ENCODE measurements at regions not wholly inside any gene's neighbourhood (a gene's known extent, or its start where the extent isn't known, plus 50 kb on each side); places are given as distances from the start of the nearest gene placed in this dataset.

DNA sequence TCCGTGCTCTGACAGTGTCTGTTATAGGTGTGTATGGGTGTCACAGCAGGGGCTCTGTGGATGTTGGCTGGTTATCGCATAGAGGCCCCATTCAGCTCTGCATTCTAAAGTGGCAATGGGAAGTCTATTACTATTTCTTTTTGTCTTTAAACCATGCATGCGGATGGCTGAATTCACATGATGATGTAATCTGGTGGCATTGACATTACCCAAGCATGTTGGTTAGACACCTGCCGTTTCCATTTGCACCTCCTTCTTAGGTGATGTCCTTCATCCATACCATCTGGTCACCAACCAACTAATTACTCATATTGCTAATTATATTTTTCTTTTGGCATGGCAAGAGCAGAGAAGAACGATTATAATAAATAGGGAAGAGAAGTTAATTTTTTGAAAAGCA, 270.8 kb upstream of the RGS6 start:
- H3K27ac ChIP-seq (ENCODE audit: low read depth, low read length, poor library complexity, severe bottlenecking) = no peak overlapping the region
- no peaks in the 10 kb centered on the region for H3K27me3 ChIP-seq (ENCODE audit: insufficient read depth, low read length)
- H3K9me3 ChIP-seq (ENCODE audit: low read length) = no peaks in the 10 kb centered on the region
- no peak overlapping the region for H3K4me2 ChIP-seq (ENCODE audit: low read length)
- no peak overlapping the region for H2AFZ ChIP-seq (ENCODE audit: low read length)
- H3F3A ChIP-seq (ENCODE audit: insufficient read depth, low read length) = no peaks in the 10 kb centered on the region; the same call in 1 of the 2 replicates
- H3K4me1 ChIP-seq (ENCODE audit: insufficient read depth, low read length, severe bottlenecking) = no peaks in the 10 kb centered on the region
- H4K20me1 ChIP-seq (ENCODE audit: insufficient read depth, low read length) = no peaks in the 10 kb centered on the region
- H3K36me3 ChIP-seq (ENCODE audit: insufficient read depth, low read length) = no peaks in the 10 kb centered on the region
- no peaks in the 10 kb centered on the region for H3K79me2 ChIP-seq (ENCODE audit: insufficient read depth, low read length)
- H3K9me2 ChIP-seq (ENCODE audit: low read depth, low read length) = no peaks in the 10 kb centered on the region
- no peak for TF ChIP-seq EZH2 (IDR thresholded peaks at IDR 0.05; ENCODE audit: borderline replicate concordance, low read length)
- TF ChIP-seq, protein P1, sequence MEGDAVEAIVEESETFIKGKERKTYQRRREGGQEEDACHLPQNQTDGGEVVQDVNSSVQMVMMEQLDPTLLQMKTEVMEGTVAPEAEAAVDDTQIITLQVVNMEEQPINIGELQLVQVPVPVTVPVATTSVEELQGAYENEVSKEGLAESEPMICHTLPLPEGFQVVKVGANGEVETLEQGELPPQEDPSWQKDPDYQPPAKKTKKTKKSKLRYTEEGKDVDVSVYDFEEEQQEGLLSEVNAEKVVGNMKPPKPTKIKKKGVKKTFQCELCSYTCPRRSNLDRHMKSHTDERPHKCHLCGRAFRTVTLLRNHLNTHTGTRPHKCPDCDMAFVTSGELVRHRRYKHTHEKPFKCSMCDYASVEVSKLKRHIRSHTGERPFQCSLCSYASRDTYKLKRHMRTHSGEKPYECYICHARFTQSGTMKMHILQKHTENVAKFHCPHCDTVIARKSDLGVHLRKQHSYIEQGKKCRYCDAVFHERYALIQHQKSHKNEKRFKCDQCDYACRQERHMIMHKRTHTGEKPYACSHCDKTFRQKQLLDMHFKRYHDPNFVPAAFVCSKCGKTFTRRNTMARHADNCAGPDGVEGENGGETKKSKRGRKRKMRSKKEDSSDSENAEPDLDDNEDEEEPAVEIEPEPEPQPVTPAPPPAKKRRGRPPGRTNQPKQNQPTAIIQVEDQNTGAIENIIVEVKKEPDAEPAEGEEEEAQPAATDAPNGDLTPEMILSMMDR (IDR thresholded peaks at IDR 0.05; ENCODE audit: low read length) = no peak
- H3K4me3 ChIP-seq (ENCODE audit: low read depth, low read length, poor library complexity, severe bottlenecking) = no peak overlapping the region
- H3K9ac ChIP-seq (ENCODE audit: low read length) = no peak overlapping the region

DNA sequence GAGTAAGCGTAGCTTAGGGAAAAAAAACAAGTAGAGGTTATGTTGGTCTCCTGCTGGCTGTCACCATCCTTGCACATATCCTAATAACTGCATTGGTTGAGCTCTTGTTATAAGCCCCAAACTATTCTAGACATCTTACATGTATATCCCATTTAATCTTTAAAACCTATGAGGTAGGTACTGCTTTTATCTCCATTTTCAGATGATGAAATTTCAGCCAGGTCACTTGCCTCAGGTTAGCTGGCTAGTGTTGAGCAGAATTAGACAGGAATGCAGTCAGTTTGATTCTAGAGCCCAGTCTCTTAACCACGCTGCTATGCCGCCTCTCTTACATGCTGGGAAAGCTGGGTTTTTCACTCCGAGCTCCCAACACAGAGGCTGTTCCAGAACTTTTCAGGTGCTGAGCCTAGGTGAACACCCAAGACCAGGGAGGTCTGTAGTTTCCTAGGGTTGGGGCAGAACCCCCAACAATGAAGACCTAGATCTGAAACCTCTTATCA, 269.9 kb upstream of the RGS6 start:
- Histone ChIP-seq H3K4me2 (ENCODE audit: low read length) (no peak overlapping the region), H3K9me2 (ENCODE audit: low read depth, low read length) (no peaks in the 10 kb centered on the region), H3F3A (ENCODE audit: insufficient read depth, low read length) (no peaks in the 10 kb centered on the region; the same call in 1 of the 2 replicates), H4K20me1 (ENCODE audit: insufficient read depth, low read length) (no peaks in the 10 kb centered on the region), H3K79me2 (ENCODE audit: insufficient read depth, low read length) (no peaks in the 10 kb centered on the region), H3K9ac (ENCODE audit: low read length) (no peak overlapping the region), H2AFZ (ENCODE audit: low read length) (no peak overlapping the region), H3K4me3 (ENCODE audit: low read depth, low read length, poor library complexity, severe bottlenecking) (no peak overlapping the region), H3K9me3 (ENCODE audit: low read length) (no peaks in the 10 kb centered on the region), H3K4me1 (ENCODE audit: insufficient read depth, low read length, severe bottlenecking) (no peaks in the 10 kb centered on the region), H3K36me3 (ENCODE audit: insufficient read depth, low read length) (no peaks in the 10 kb centered on the region), H3K27me3 (ENCODE audit: insufficient read depth, low read length) (no peaks in the 10 kb centered on the region), H3K27ac (ENCODE audit: low read depth, low read length, poor library complexity, severe bottlenecking) (no peak overlapping the region)
- no peak for TF ChIP-seq EZH2 (IDR thresholded peaks at IDR 0.05; ENCODE audit: borderline replicate concordance, low read length)
- TF ChIP-seq, protein P1 (IDR thresholded peaks at IDR 0.05; ENCODE audit: low read length) = no peak

DNA sequence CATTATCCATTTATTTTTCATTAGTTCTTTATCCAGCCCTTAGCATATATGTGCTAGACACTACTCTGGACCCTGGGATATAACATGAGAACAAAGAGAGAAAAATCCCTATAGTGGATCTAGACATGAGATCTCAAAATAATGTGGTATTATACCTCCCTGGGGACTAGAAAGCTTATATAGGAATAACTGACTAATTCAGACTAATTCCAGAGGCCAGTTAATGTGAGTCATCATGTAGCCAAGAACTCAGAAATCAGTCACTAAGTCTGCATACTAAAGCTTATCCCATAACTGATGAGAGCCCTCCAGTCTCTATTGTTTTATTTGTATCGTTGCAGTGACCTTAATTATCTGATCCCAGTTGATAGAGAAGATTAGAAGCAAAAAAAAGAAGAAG, 267.1 kb upstream of the RGS6 start:
- H3K79me2 ChIP-seq (ENCODE audit: insufficient read depth, low read length) = no peaks in the 10 kb centered on the region
- H2AFZ ChIP-seq (ENCODE audit: low read length) = no peak overlapping the region
- no peaks in the 10 kb centered on the region for H4K20me1 ChIP-seq (ENCODE audit: insufficient read depth, low read length)
- H3K4me1 ChIP-seq (ENCODE audit: insufficient read depth, low read length, severe bottlenecking) = no peaks in the 10 kb centered on the region
- no peaks in the 10 kb centered on the region; the same call in 1 of the 2 replicates for H3F3A ChIP-seq (ENCODE audit: insufficient read depth, low read length)
- H3K4me3 ChIP-seq (ENCODE audit: low read depth, low read length, poor library complexity, severe bottlenecking) = no peak overlapping the region
- no peaks in the 10 kb centered on the region for H3K9me2 ChIP-seq (ENCODE audit: low read depth, low read length)
- H3K36me3 ChIP-seq (ENCODE audit: insufficient read depth, low read length) = no peaks in the 10 kb centered on the region
- H3K27me3 ChIP-seq (ENCODE audit: insufficient read depth, low read length) = no peaks in the 10 kb centered on the region
- no peaks in the 10 kb centered on the region for H3K9me3 ChIP-seq (ENCODE audit: low read length)
- TF ChIP-seq, protein P1 (IDR thresholded peaks at IDR 0.05; ENCODE audit: low read length) = no peak
- TF ChIP-seq EZH2 (IDR thresholded peaks at IDR 0.05; ENCODE audit: borderline replicate concordance, low read length) = no peak
- H3K4me2 ChIP-seq (ENCODE audit: low read length) = no peak overlapping the region
- H3K27ac ChIP-seq (ENCODE audit: low read depth, low read length, poor library complexity, severe bottlenecking) = no peak overlapping the region
- no peak overlapping the region for H3K9ac ChIP-seq (ENCODE audit: low read length)

Measured in OCI-LY1 (cell line).